NCI-H748 (cell line): ENCODE measurements at regions not wholly inside any gene's neighbourhood (a gene's known extent, or its start where the extent isn't known, plus 50 kb on each side); places are given as distances from the start of the nearest gene placed in this dataset.

Experiments
- DNase-seq: peaks from one replicate; lab custom pipeline; 2025; ENCODE audit not compliant: unreplicated experiment; lab: John Stamatoyannopoulos, UW

- DNase-seq: no peak
Measured at GRCh38 chr14:86675059-86675458, 1145.1 kb downstream of the FLRT2 start.

DNA sequence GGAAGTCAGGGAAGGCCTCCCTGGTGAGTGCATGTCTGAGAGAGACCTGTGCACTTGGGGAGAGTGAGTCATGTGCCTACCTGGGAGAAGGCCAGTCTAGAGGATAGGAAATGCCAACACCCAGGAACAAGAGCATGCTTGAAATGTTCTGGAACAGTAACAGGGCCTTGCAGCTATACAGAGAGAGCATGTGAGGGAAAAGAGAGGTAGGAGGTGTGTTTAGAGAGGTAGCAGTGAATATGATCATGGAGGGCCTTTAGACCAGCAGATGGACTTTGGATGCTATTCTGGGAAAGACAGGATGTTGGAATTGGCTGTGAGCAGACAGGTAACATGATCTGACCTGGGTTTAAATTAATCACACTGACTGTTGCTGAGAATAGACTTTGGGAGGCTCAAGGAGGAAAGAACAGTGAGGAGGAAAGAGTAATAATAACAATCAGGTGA, 1143.6 kb downstream of the FLRT2 start:
- DNase-seq: peak; percentile 19

GRCh38 chr14:86672080-86672479, 1142.1 kb downstream of the FLRT2 start:
- DNase-seq: no peak

DNA sequence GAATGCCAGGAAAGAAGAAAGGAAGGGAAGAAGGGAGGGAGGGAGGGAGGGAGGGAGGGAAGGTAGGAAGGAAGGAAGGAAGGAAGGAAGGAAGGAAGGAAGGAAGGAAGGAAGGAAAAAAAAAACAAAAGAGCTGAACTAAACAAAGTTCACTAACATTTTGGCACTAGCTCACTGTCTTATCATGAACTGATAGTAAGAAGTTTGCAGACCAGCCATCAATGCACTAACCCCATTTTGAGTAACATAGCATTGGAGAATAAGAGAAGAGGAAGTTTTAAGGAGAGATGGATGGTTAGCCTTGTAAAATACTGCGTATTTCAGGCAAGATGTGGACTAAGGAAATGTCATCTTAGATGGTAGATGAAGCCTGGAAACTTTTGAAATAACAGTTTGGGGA, 1136.0 kb downstream of the FLRT2 start:
- no peak for DNase-seq

- DNase-seq: no peak
Measured at GRCh38 chr14:86662334-86662733, 1132.4 kb downstream of the FLRT2 start.

DNA sequence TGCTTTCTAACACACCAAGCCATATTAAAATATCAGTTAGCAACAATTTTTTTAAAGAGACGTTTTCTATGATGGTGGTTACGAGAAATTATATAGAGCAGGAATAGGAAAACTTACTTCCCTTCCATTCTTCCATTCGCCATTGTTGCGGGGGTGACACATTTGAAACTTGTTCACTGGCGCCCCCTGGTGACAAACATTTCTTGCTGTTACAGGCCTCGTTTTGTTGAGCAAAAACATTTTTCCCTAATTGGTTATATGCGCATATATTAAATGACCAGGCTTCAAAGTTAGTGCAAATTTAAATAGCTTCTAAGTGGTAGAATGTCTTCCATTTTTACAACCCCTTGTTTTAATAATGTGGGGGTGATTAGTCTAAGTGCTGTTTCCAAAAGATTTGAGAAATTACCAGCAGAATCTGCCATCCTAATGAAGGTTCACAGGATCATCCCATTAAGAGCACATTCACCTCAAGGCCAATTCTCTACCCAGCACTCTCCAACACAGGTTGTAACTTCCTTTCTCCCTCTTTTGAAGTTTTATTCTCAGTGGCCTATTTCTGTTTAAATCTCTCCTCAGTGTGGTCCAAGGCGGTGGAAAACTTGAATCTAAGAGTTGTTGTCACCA, 1124.7 kb downstream of the FLRT2 start:
- DNase-seq: peak; percentile 84

DNA sequence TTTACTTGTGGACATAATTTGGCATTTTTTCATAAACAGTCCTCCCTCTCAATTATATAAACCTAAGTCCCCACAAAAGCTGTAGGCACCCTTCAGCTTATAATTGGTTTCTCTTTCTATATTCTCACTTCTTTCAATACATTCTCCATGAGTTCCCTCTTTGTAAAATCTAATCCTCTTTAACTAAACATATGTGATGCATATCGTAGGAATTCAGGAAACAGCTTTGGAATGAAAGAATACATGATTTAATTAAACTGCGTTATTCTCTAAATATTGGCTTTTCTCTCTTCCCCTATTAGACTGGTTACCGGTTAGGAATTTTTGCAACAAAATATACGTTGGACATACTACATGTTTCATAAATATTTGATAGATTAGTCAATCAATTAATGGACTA, 1122.6 kb downstream of the FLRT2 start:
- DNase-seq: no peak

GRCh38 chr14:86646696-86647690, 1117.0 kb downstream of the FLRT2 start:
- DNase-seq: no peak

- DNase-seq: no peak
Measured at GRCh38 chr14:86646125-86646524, 1116.2 kb downstream of the FLRT2 start.

DNA sequence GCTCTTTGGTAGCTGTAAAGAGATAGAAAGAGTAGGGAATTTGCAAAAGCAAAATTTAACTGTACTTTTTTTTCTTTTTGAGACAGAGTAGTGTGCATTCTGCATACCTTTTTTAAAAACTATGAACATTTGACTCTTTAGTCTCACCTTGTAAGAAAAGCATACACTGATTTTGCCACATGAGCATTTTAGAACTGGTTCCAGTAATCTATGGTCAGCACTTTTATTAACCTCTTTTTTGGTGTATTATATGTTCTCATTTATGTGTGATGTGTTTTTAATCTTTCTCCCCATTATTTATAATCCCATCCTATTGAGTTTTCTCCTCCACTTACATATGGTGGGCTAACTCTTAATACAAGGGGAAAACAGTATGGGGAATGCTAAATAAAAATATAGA, 1111.4 kb downstream of the FLRT2 start:
- no peak for DNase-seq

DNA sequence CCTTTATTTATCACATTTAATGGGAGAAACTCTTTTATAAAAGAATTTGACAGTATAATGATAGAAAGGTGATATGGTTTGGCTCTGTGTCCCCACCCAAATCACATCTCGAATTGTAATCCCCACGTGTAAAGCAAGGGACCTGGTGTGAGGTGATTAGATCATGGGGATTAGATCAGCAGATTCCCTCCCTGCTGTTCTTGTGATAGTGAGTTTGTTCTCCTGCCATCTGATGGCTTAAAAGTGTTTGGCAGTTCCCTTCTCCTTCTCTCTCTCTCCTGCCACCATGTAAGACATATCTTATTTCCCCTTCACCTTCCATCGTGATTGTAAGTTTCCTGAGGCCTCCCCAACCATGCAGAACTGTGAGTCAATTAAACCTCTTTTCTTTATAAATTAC, 1110.3 kb downstream of the FLRT2 start:
- no peak for DNase-seq

- no peak for DNase-seq
Measured at GRCh38 chr14:86639666-86640065, 1109.7 kb downstream of the FLRT2 start.

DNA sequence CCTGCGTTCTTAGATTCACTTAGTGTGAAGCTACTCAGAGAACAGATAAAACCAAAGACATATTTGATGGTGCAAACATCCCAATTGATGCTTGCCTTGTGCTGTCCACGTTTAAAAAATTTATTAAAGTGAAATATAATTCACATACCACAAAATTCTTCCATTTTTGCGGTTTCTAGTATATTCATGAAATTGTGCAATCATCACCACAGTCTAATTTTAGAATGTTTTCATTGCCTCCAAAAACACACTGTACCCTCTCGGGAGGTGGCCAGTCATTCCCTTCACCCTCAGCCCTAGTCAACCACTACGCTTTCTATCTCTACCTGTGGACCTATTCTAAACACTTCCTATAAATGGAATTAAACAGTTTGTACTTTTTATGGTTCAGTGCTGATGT, 1109.2 kb downstream of the FLRT2 start:
- no peak for DNase-seq

GRCh38 chr14:86627080-86627479, 1097.1 kb downstream of the FLRT2 start:
- DNase-seq: no peak

DNA sequence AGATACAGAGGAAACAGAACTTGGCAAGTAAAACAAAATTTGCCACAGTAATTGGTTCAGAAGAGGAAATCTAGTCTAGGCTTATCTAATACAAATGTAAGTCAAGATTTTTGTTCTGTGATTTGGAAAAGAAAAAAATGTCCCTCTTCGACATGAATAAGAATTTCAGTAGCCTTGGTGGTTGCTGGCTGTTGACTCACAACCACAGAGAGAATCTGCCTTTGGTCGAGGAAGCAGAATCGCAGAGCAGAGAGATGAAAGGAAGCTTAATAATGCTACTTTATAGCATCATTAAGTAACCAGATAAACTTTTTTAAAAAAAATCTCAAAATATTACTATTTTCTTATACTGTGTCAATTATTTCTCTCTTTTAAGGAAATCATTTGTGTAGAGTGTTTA, 1096.6 kb downstream of the FLRT2 start:
- DNase-seq: no peak

DNA sequence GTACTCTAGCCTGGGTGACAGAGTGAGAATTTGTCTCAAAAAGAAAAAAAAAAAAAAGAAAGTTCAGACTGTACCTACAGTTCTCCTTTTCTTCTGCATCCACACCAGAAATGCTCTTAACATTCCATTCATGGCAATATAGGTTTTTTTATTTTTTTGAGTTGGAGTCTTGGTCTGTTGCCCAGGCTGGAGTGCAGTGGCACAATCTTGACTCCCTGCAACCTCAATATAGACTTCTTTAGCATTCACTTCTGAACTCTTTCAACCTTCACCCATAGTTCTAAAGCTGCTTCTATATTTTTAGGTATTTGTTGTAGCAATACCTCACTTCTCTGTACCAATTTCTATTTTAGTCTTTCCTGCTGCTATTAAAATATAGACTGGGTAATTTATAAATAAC, 1095.7 kb downstream of the FLRT2 start:
- DNase-seq: no peak

- DNase-seq: no peak
Measured at GRCh38 chr14:86619726-86620125, 1089.8 kb downstream of the FLRT2 start.

- DNase-seq: no peak
Measured at GRCh38 chr14:86613786-86614185, 1083.8 kb downstream of the FLRT2 start.

DNA sequence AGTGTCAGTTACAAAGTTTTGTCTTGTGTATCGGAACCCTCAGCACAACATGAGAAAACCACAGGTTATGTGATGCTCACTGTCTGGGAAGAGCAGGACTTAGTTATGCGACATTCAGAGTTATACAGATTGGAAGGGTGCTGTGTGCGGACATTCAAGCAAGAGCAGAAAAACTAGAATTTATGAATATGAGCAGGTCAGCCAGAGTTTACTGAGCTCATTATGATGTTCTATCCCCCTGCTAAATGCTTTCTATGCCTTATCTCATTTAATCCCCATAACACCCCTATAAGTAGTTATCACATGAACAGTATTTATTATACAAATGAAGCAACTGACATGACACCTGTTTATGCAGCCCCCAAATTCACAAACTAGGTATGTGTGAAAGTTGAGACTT, 1083.2 kb downstream of the FLRT2 start:
- DNase-seq: no peak

GRCh38 chr14:86604561-86604960, 1074.6 kb downstream of the FLRT2 start:
- DNase-seq: no peak

GRCh38 chr14:86602263-86602662, 1072.3 kb downstream of the FLRT2 start:
- no peak for DNase-seq

GRCh38 chr14:86601813-86602212, 1071.9 kb downstream of the FLRT2 start:
- DNase-seq: no peak
